ENCODE measurements at regions not wholly inside any gene's neighbourhood (a gene's known extent, or its start where the extent isn't known, plus 50 kb on each side); places are given as distances from the start of the nearest gene placed in this dataset.

DNA sequence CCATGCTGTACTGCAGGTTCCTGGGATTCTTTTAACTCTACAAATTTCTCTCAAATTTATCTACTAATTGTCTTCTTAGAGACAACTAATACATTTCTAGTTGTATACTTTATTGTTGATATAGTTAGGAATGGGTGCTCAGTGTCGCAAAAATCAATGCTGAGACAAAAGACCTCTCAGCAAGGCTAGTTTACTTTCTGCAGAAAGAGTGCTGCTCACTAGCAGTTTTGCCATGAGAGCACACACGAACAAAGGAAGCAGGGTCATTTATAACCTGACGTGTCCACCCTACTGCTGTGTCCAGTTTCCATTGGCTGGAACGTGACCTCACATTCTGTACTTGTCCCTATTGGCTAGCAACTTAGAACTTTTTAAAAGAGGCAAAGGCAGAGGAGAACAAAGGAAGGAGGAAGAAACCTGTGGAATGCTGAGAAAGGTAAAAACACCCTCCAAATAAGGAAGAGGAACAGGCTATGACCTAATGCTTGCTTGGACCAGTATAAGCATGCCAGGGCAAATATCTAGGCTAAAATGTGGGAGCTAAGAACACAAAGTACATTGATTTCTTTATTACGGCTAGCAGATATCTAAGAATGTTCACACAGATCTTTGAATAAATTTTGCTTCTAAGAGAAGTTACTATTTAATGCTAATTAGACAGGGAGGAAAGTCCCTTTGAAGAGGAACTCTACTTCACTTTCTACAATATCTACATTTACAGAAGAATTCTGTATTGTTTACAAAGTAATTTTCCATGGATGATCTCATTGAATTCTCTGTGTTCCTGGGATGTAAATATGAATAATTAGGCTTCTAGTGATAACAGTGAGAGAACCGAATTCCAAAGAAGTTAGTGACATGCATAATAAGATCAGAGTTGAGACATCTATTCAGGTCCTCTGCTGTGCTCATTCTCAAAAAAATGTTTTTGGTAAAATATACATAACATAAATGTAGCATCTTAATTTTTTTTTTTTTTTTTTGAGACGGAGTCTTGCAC lies 86.0 kb upstream of the MAP10 start:
- Histone ChIP-seq H3K27me3 (no peaks in the 10 kb centered on the region), H3K9me3 (peaks cover 0 to 2% (median 0%) of the 10 kb centered on the region in 4 donors), H3K4me1 (peaks cover 0 to 14% (median 3%) of the 10 kb centered on the region in 4 donors), H3K4me3 (no peak overlapping the region), H3K36me3 (no peaks in the 10 kb centered on the region), H3K27ac (no peak overlapping the region)
- TF ChIP-seq, protein P1, sequence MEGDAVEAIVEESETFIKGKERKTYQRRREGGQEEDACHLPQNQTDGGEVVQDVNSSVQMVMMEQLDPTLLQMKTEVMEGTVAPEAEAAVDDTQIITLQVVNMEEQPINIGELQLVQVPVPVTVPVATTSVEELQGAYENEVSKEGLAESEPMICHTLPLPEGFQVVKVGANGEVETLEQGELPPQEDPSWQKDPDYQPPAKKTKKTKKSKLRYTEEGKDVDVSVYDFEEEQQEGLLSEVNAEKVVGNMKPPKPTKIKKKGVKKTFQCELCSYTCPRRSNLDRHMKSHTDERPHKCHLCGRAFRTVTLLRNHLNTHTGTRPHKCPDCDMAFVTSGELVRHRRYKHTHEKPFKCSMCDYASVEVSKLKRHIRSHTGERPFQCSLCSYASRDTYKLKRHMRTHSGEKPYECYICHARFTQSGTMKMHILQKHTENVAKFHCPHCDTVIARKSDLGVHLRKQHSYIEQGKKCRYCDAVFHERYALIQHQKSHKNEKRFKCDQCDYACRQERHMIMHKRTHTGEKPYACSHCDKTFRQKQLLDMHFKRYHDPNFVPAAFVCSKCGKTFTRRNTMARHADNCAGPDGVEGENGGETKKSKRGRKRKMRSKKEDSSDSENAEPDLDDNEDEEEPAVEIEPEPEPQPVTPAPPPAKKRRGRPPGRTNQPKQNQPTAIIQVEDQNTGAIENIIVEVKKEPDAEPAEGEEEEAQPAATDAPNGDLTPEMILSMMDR (IDR thresholded peaks at IDR 0.05) = no peak
- intact Hi-C loops (cut with DNase I) = no loop called here
- DNase-seq = no peak
- WGBS, 2 donors = 88 to 95% methylated on average over 7 of the region's 7 CpGs

DNA sequence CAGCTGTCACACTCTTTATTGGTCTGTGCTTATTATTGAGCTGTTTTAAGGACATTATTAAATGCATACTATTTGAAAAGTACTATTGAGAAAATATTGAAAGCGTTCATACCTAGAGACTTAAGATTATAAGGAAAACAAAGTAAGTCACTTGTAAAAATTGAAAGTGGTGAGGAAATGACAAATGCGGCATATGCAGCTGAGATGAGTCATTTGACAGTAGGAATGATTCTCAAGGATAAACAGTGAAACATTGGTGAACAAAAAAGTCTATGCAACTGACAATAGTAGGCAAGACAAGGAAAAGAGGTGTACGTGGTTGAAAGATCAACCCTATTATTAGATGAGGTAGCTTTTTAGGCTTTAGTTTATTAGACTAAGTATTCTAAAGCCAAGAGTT lies 82.6 kb upstream of the MAP10 start:
- 94 to 97% methylated on average over 3 of the region's 3 CpGs for WGBS, 2 donors
- H3K36me3 ChIP-seq = no peaks in the 10 kb centered on the region
- DNase-seq = no peak
- peaks cover 0 to 17% (median 3%) of the 10 kb centered on the region in 4 donors for H3K4me1 ChIP-seq
- H3K4me3 ChIP-seq = no peak overlapping the region
- no peak for TF ChIP-seq POLR2A (IDR thresholded peaks at IDR 0.05)
- no peak overlapping the region for H3K27ac ChIP-seq
- no peaks in the 10 kb centered on the region for H3K9me3 ChIP-seq
- no peaks in the 10 kb centered on the region for H3K27me3 ChIP-seq
- intact Hi-C loops (cut with DNase I) = no loop called here

DNA sequence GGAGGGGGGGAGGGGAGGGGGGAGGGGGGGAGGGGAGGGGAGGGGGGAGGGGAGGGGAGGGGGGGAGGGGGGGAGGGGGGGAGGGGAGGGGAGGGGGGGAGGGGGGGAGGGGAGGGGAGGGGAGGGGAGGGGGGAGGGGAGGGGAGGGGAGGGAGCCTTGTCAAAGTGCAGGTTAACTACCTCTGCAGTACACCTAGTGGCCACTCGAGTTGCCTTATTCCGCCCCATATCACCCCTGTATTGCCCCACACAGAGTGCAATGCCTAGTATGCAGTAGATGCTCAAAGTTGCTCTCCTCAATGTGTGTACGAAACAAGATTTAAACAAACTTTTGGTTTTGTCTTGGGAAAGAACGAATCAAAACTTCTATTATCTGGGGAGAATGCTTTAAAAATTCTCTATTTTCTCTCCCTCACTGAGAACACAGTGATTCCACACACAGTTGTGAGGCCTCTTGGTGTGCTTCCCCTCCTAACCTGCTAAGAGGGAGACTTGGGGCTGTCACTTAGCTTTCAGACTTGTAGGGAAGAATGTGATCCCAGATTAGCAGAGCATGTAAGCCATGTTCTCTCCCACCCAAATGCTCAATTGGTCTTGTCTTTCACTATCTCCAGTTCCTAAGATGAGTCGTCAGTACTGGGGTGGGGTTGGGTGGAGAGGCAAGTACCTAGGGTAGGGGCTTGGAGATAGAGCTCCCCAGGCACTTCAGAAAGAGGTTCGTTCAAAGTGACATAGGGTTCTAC lies 79.7 kb upstream of the MAP10 start:
- intact Hi-C loops (cut with DNase I) = no loop called here
- TF ChIP-seq POLR2A (IDR thresholded peaks at IDR 0.05) = no peak
- no peak for TF ChIP-seq POLR2AphosphoS5 (IDR thresholded peaks at IDR 0.05)
- no peak for TF ChIP-seq EP300 (IDR thresholded peaks at IDR 0.05)
- TF ChIP-seq, protein P1 (IDR thresholded peaks at IDR 0.05) = no peak
- no peak for DNase-seq
- Histone ChIP-seq H3K9me3 (no peaks in the 10 kb centered on the region), H3K36me3 (no peaks in the 10 kb centered on the region), H3K4me3 (no peak overlapping the region), H3K4me1 (peaks cover 0 to 17% (median 3%) of the 10 kb centered on the region in 4 donors), H3K27me3 (no peaks in the 10 kb centered on the region), H3K27ac (no peak overlapping the region)
- WGBS, 2 donors = 69 to 79% methylated on average over 6 of the region's 6 CpGs

DNA sequence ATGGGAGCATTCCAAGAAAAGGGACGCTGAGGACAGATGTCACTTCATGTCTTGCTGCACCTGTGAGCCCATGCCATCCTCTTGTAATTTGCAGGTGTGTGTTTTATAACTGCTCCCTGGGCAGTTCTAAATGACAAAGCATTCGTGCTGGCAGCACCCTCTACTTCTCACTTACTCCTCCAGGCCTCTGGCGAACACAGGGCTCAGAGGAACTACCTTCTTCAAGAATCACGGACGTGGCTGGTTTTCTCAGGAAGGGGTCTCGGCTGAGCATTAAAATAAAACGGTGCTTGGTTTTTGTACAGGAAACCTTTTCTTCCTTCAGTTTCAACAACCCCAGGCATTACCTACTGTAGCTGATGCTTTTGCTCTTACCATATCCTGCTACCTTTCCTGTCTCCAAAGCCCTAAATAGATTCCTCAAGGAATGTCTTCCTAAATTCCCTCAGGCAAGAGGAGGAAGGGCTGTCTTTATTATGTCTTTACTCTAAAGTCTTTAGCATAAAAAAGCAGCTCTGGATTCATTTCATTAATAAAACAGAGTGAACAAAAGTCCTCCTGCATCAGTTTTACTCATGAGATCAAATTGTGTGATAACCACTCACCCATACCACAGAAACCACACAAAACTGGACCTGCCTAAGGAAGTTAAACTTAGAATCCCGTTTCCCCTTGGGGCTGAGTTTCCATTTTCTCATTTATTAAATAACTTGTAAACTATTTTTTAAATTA lies 79.0 kb upstream of the MAP10 start:
- Histone ChIP-seq H3K27ac (no peak overlapping the region), H3K4me1 (peaks cover 0 to 17% (median 3%) of the 10 kb centered on the region in 4 donors)
- 48 to 67% methylated on average over 8 of the region's 8 CpGs for WGBS, 2 donors

More for the DNA sequence above, 79.0 kb upstream of the MAP10 start:
- no peak for DNase-seq
- H3K36me3 ChIP-seq = no peaks in the 10 kb centered on the region
- H3K9me3 ChIP-seq = no peaks in the 10 kb centered on the region
- no peaks in the 10 kb centered on the region for H3K27me3 ChIP-seq
- intact Hi-C loops (cut with DNase I) = no loop called here
- TF ChIP-seq POLR2AphosphoS5 (IDR thresholded peaks at IDR 0.05) = no peak
- no peak for TF ChIP-seq EP300 (IDR thresholded peaks at IDR 0.05)
- TF ChIP-seq, protein P1 (IDR thresholded peaks at IDR 0.05) = no peak
- no peak for TF ChIP-seq POLR2A (IDR thresholded peaks at IDR 0.05)
- no peak overlapping the region for H3K4me3 ChIP-seq
